ENCODE measurements at regions not wholly inside any gene's neighbourhood (a gene's known extent, or its start where the extent isn't known, plus 50 kb on each side); places are given as distances from the start of the nearest gene placed in this dataset.
"Not testable (repeated sequence)": the region's sequence is repeated elsewhere in the genome, so short reads cannot be mapped to it uniquely, and the experiment has no call there.

DNA sequence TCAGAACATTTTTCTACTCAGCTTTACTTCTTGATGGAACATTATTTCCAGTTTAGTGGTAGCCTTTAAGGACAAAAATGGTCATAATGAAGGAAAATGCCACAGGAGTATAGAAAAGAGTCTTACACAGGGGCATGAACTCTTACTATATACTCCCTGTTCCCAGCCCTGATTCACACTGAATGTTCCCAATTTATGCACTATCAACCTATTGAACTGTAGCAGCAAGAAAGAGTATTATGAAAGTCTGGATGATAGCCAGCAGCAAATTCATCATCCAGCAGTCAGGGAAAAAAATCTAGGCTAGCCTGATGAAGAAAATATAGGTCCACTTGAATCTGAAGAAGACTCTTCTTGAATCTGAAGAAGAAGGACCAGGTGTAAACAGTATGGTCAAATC, 1170.3 kb upstream of the CHAC2 start:
- H3K9me2 ChIP-seq (replicated peaks; ENCODE audit: insufficient read depth, low read length), result no peaks in the 10 kb centered on the region

GRCh38 chr2:52594026-52594425, 1173.6 kb upstream of the CHAC2 start:
- Histone ChIP-seq H3K4me1 (ENCODE audit: low read length) (no peaks in the 10 kb centered on the region), H4K20me1 (ENCODE audit: insufficient read depth, low read depth, low read length) (no peaks in the 10 kb centered on the region)
- DNase-seq, result no peak

More for the DNA sequence above, 1170.3 kb upstream of the CHAC2 start:
- no peaks in the 10 kb centered on the region for H3K36me3 ChIP-seq (ENCODE audit: insufficient read depth, low read length)
- no peak overlapping the region for H3K4me3 ChIP-seq (ENCODE audit: low read length)
- H4K20me1 ChIP-seq (ENCODE audit: insufficient read depth, low read depth, low read length), result no peaks in the 10 kb centered on the region
- H3K27me3 ChIP-seq (ENCODE audit: low read length), result no peaks in the 10 kb centered on the region
- no peak overlapping the region for H2AFZ ChIP-seq (ENCODE audit: low read length)
- no peak overlapping the region for H3K27ac ChIP-seq (ENCODE audit: low read length)
- H3K9ac ChIP-seq (ENCODE audit: low read length), result no peak overlapping the region
- H3K4me1 ChIP-seq (ENCODE audit: low read length), result no peaks in the 10 kb centered on the region
- no peak for DNase-seq
- no peaks in the 10 kb centered on the region for H3K79me2 ChIP-seq (ENCODE audit: low read length)
- peaks cover 11% of the 10 kb centered on the region; the same call in 1 of the 2 replicates for H3K9me3 ChIP-seq (ENCODE audit: low read length)
- no peak overlapping the region for H3K4me2 ChIP-seq (ENCODE audit: low read depth, low read length, poor library complexity, severe bottlenecking)

DNA sequence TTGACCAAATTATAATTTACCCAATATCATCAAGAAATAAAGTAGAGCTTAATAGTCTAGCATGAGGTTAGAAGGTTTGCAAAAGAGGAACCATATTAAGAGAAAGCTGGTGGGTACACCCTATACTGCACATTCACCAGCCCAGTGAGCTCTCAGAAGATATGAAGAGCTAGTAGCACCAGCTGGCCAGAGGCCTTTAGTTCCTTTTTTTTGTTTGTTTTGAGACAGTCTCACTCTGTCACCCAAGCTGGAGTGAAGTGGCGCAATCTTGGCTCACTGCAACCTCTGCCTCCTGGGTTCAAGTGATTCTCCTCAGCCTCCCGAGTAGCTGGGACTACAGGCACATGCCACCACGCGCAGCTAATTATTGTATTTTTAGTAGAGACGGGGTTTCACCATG, 1183.5 kb upstream of the CHAC2 start:
- not testable (repeated sequence) for H3K9me2 ChIP-seq (replicated peaks; ENCODE audit: insufficient read depth, low read length); H4K20me1 ChIP-seq (ENCODE audit: insufficient read depth, low read depth, low read length)

More at GRCh38 chr2:52594026-52594425, 1173.6 kb upstream of the CHAC2 start:
- Histone ChIP-seq H3K9me2 (replicated peaks; ENCODE audit: insufficient read depth, low read length) (no peaks in the 10 kb centered on the region), H3K9ac (ENCODE audit: low read length) (no peak overlapping the region), H3K27ac (ENCODE audit: low read length) (no peak overlapping the region), H3K9me3 (ENCODE audit: low read length) (peaks cover 11% of the 10 kb centered on the region; the same call in 1 of the 2 replicates), H2AFZ (ENCODE audit: low read length) (no peak overlapping the region), H3K4me2 (ENCODE audit: low read depth, low read length, poor library complexity, severe bottlenecking) (no peak overlapping the region), H3K27me3 (ENCODE audit: low read length) (no peaks in the 10 kb centered on the region), H3K79me2 (ENCODE audit: low read length) (no peaks in the 10 kb centered on the region), H3K36me3 (ENCODE audit: insufficient read depth, low read length) (no peaks in the 10 kb centered on the region), H3K4me3 (ENCODE audit: low read length) (no peak overlapping the region)

GRCh38 chr2:52572469-52572894, 1195.1 kb upstream of the CHAC2 start:
- H3K9ac ChIP-seq (ENCODE audit: low read length), result no peak overlapping the region
- H3K79me2 ChIP-seq (ENCODE audit: low read length), result no peaks in the 10 kb centered on the region
- no peaks in the 10 kb centered on the region for H3K27me3 ChIP-seq (ENCODE audit: low read length)
- H2AFZ ChIP-seq (ENCODE audit: low read length), result no peak overlapping the region
- no peaks in the 10 kb centered on the region for H4K20me1 ChIP-seq (ENCODE audit: insufficient read depth, low read depth, low read length)
- no peak overlapping the region for H3K4me3 ChIP-seq (ENCODE audit: low read length)
- peaks cover 16% of the 10 kb centered on the region for H3K9me3 ChIP-seq (ENCODE audit: low read length)
- no peak overlapping the region for H3K4me2 ChIP-seq (ENCODE audit: low read depth, low read length, poor library complexity, severe bottlenecking)
- no peak for DNase-seq
- H3K9me2 ChIP-seq (replicated peaks; ENCODE audit: insufficient read depth, low read length), result no peaks in the 10 kb centered on the region
- H3K27ac ChIP-seq (ENCODE audit: low read length), result no peak overlapping the region
- no peaks in the 10 kb centered on the region for H3K4me1 ChIP-seq (ENCODE audit: low read length)
- H3K36me3 ChIP-seq (ENCODE audit: insufficient read depth, low read length), result no peaks in the 10 kb centered on the region

More for the DNA sequence above, 1183.5 kb upstream of the CHAC2 start:
- H3K9ac ChIP-seq (ENCODE audit: low read length); H2AFZ ChIP-seq (ENCODE audit: low read length); H3K4me1 ChIP-seq (ENCODE audit: low read length); DNase-seq; H3K4me3 ChIP-seq (ENCODE audit: low read length); H3K27ac ChIP-seq (ENCODE audit: low read length); H3K27me3 ChIP-seq (ENCODE audit: low read length); H3K36me3 ChIP-seq (ENCODE audit: insufficient read depth, low read length); H3K79me2 ChIP-seq (ENCODE audit: low read length); H3K4me2 ChIP-seq (ENCODE audit: low read depth, low read length, poor library complexity, severe bottlenecking): not testable (repeated sequence)
- peaks cover 15% of the 10 kb centered on the region for H3K9me3 ChIP-seq (ENCODE audit: low read length)

- Histone ChIP-seq H2AFZ (ENCODE audit: low read length) (no peak overlapping the region), H3K36me3 (ENCODE audit: insufficient read depth, low read length) (no peaks in the 10 kb centered on the region), H3K4me1 (ENCODE audit: low read length) (no peaks in the 10 kb centered on the region), H4K20me1 (ENCODE audit: insufficient read depth, low read depth, low read length) (no peaks in the 10 kb centered on the region), H3K9ac (ENCODE audit: low read length) (no peak overlapping the region), H3K9me2 (replicated peaks; ENCODE audit: insufficient read depth, low read length) (no peaks in the 10 kb centered on the region), H3K9me3 (ENCODE audit: low read length) (peaks cover 13% of the 10 kb centered on the region), H3K4me2 (ENCODE audit: low read depth, low read length, poor library complexity, severe bottlenecking) (no peak overlapping the region), H3K27ac (ENCODE audit: low read length) (no peak overlapping the region), H3K4me3 (ENCODE audit: low read length) (no peak overlapping the region), H3K27me3 (ENCODE audit: low read length) (no peaks in the 10 kb centered on the region), H3K79me2 (ENCODE audit: low read length) (no peaks in the 10 kb centered on the region)
- DNase-seq, result no peak
Measured at GRCh38 chr2:52571380-52572347, 1195.9 kb upstream of the CHAC2 start.

DNA sequence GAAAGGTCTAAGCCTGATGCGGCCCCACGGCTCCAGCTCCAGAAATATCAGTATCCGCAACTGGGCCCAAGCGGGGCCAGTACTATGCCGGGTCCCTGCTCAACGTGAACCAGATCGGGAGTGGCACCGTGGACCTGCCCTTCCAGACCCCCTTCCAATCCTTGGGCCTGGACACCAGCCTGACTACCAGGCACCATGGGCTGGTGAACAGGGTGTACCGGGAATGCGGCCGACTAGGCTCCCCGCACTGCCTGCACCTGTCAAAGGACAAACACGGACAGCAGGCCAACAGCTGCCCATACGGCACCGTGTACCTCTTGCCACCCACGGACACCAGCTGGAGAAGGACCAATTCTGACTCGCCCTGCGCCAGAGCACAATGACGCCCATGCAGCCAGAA, 1196.9 kb upstream of the CHAC2 start:
- no peaks in the 10 kb centered on the region for H3K36me3 ChIP-seq (ENCODE audit: insufficient read depth, low read length)
- H3K4me3 ChIP-seq (ENCODE audit: low read length), result no peak overlapping the region
- no peaks in the 10 kb centered on the region for H3K27me3 ChIP-seq (ENCODE audit: low read length)
- no peaks in the 10 kb centered on the region for H3K9me2 ChIP-seq (replicated peaks; ENCODE audit: insufficient read depth, low read length)
- no peak overlapping the region for H3K9ac ChIP-seq (ENCODE audit: low read length)
- no peak overlapping the region for H3K4me2 ChIP-seq (ENCODE audit: low read depth, low read length, poor library complexity, severe bottlenecking)
- no peak overlapping the region for H2AFZ ChIP-seq (ENCODE audit: low read length)
- no peak for DNase-seq
- H3K9me3 ChIP-seq (ENCODE audit: low read length), result peaks cover 13% of the 10 kb centered on the region
- no peaks in the 10 kb centered on the region for H3K79me2 ChIP-seq (ENCODE audit: low read length)
- H4K20me1 ChIP-seq (ENCODE audit: insufficient read depth, low read depth, low read length), result no peaks in the 10 kb centered on the region
- no peak overlapping the region for H3K27ac ChIP-seq (ENCODE audit: low read length)
- H3K4me1 ChIP-seq (ENCODE audit: low read length), result no peaks in the 10 kb centered on the region

DNA sequence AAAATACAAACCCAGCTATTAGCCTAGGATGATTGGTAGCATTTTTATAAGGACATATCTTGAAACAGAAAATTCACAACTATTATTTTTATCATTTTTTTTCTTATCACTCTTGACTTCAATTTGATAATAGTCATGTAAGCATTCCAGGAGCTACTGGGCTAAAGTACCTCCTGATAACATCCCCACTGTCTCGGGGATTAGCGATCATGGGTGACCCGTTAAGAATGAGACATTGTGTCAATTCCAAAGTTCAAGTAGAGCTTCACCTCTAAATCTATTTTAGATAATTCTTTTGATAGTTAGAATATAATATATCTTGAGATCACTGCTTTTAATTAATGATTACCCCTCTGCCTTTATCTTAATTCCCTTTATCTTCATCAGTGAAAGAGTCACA, 1204.5 kb upstream of the CHAC2 start:
- DNase-seq, result no peak
- Histone ChIP-seq H3K9me3 (ENCODE audit: low read length) (peaks cover 5% of the 10 kb centered on the region; the same call in 1 of the 2 replicates), H3K27me3 (ENCODE audit: low read length) (no peaks in the 10 kb centered on the region), H3K79me2 (ENCODE audit: low read length) (no peaks in the 10 kb centered on the region), H3K9me2 (replicated peaks; ENCODE audit: insufficient read depth, low read length) (no peaks in the 10 kb centered on the region), H3K4me1 (ENCODE audit: low read length) (no peaks in the 10 kb centered on the region), H2AFZ (ENCODE audit: low read length) (no peak overlapping the region), H3K9ac (ENCODE audit: low read length) (no peak overlapping the region), H3K4me2 (ENCODE audit: low read depth, low read length, poor library complexity, severe bottlenecking) (no peak overlapping the region), H3K36me3 (ENCODE audit: insufficient read depth, low read length) (no peaks in the 10 kb centered on the region), H4K20me1 (ENCODE audit: insufficient read depth, low read depth, low read length) (no peaks in the 10 kb centered on the region), H3K27ac (ENCODE audit: low read length) (no peak overlapping the region), H3K4me3 (ENCODE audit: low read length) (no peak overlapping the region)

GRCh38 chr2:52558265-52558664, 1209.3 kb upstream of the CHAC2 start:
- no peak overlapping the region for H3K9ac ChIP-seq (ENCODE audit: low read length)
- H3K79me2 ChIP-seq (ENCODE audit: low read length), result no peaks in the 10 kb centered on the region
- H3K9me3 ChIP-seq (ENCODE audit: low read length), result peaks cover 3% of the 10 kb centered on the region; the same call in 1 of the 2 replicates

More at GRCh38 chr2:52558265-52558664, 1209.3 kb upstream of the CHAC2 start:
- Histone ChIP-seq H3K4me3 (ENCODE audit: low read length) (no peak overlapping the region), H3K4me1 (ENCODE audit: low read length) (no peaks in the 10 kb centered on the region), H3K9me2 (replicated peaks; ENCODE audit: insufficient read depth, low read length) (no peaks in the 10 kb centered on the region), H3K4me2 (ENCODE audit: low read depth, low read length, poor library complexity, severe bottlenecking) (no peak overlapping the region), H2AFZ (ENCODE audit: low read length) (no peak overlapping the region), H3K27me3 (ENCODE audit: low read length) (no peaks in the 10 kb centered on the region), H3K36me3 (ENCODE audit: insufficient read depth, low read length) (no peaks in the 10 kb centered on the region), H3K27ac (ENCODE audit: low read length) (no peak overlapping the region), H4K20me1 (ENCODE audit: insufficient read depth, low read depth, low read length) (no peaks in the 10 kb centered on the region)
- no peak for DNase-seq

All from Karpas-422 (cell line).